Liver (tissue), 8 donors: ENCODE measurements at regions not wholly inside any gene's neighbourhood (a gene's known extent, or its start where the extent isn't known, plus 50 kb on each side); places are given as distances from the start of the nearest gene placed in this dataset.

Experiments used
- DNase-seq: peaks from one replicate; pipeline ENCODE4 v3.0.0-alpha.2; 2017; ENCODE audit warnings: low spot score
- H3K27ac ChIP-seq, 2 donors: one replicate each; pipeline ENCODE4 v1.7.0; 2013; ENCODE audit warnings: inconsistent platforms in 2 of 2, low read length in 2 of 2, control low read depth in 1 of 2, low read depth in 1 of 2, mild to moderate bottlenecking in 1 of 2
- H3K27me3 ChIP-seq, 4 donors: one replicate each; pipeline versions ENCODE4 v1.6.1 to v1.7.0; 2013; ENCODE audit warnings: low read length in 3 of 4, inconsistent platforms in 1 of 4, mild to moderate bottlenecking in 1 of 4, moderate library complexity in 1 of 4; ENCODE audit not compliant: control insufficient read depth in 4 of 4, insufficient read depth in 4 of 4
- H3K36me3 ChIP-seq, 4 donors: one replicate each; pipeline versions ENCODE4 v1.6.1 to v1.7.0; 2013; ENCODE audit warnings: low read length in 3 of 4, mild to moderate bottlenecking in 3 of 4, low read depth in 1 of 4, moderate library complexity in 1 of 4; ENCODE audit not compliant: control insufficient read depth in 4 of 4, insufficient read depth in 3 of 4
- H3K4me1 ChIP-seq, 4 donors: one replicate each; pipeline versions ENCODE4 v1.6.1 to v1.7.0; 2013; ENCODE audit warnings: low read length in 3 of 4, mild to moderate bottlenecking in 3 of 4, moderate library complexity in 1 of 4; ENCODE audit not compliant: control insufficient read depth in 4 of 4, insufficient read depth in 4 of 4
- H3K4me3 ChIP-seq, 3 donors: one replicate each; pipeline versions ENCODE4 v1.6.1 to v1.7.0; 2013; ENCODE audit warnings: low read length in 3 of 3, control low read depth in 1 of 3, low read depth in 1 of 3, mild to moderate bottlenecking in 1 of 3
- H3K9ac ChIP-seq, 2 donors: one replicate each; pipeline ENCODE4 v1.7.0; 2013; ENCODE audit warnings: low read length in 2 of 2, mild to moderate bottlenecking in 2 of 2, moderate library complexity in 2 of 2, control low read depth in 1 of 2, low read depth in 1 of 2
- H3K9me3 ChIP-seq, 4 donors: one replicate each; pipeline versions ENCODE4 v1.6.1 to v1.7.0; 2013; ENCODE audit warnings: low read length in 3 of 4; ENCODE audit not compliant: control insufficient read depth in 4 of 4
- EGR1 ChIP-seq, 2 donors: IDR thresholded peaks; 2 replicates each; pipeline ENCODE4 v1.6.1; 2016 to 2018; ENCODE audit warnings: antibody characterized with exemption in 2 of 2, low read depth in 2 of 2
- FOXA1 ChIP-seq: IDR thresholded peaks from 2 replicates; pipeline ENCODE4 v1.6.1; 2016; ENCODE audit warnings: antibody characterized with exemption
- FOXA2 ChIP-seq: IDR thresholded peaks from 2 replicates; pipeline ENCODE4 v1.6.1; 2016; ENCODE audit warnings: antibody characterized with exemption
- HNF4A ChIP-seq, 2 donors: conservative IDR thresholded peaks; 2 replicates each; pipeline ENCODE4 v1.6.1; 2016; ENCODE audit warnings: antibody characterized with exemption in 2 of 2, mild to moderate bottlenecking in 2 of 2
- HNF4G ChIP-seq: IDR thresholded peaks from 2 replicates; pipeline ENCODE4 v1.6.1; 2016; ENCODE audit warnings: antibody characterized with exemption
- NR2F2 ChIP-seq: IDR thresholded peaks from 2 replicates; pipeline ENCODE4 v1.6.1; 2016; ENCODE audit warnings: antibody characterized with exemption
- RAD21 ChIP-seq, 2 donors: IDR thresholded peaks; 2 replicates each; pipeline ENCODE4 v1.6.1; 2016; ENCODE audit warnings: antibody characterized with exemption in 2 of 2, mild to moderate bottlenecking in 2 of 2
- SP1 ChIP-seq: IDR thresholded peaks from 2 replicates; pipeline ENCODE4 v1.6.1; 2018; ENCODE audit warnings: antibody characterized with exemption, mild to moderate bottlenecking
- TAF1 ChIP-seq: conservative IDR thresholded peaks from 2 replicates; pipeline ENCODE4 v1.6.1; 2016; ENCODE audit warnings: antibody characterized with exemption, mild to moderate bottlenecking
- YY1 ChIP-seq: IDR thresholded peaks from 2 replicates; pipeline ENCODE4 v1.6.1; 2016; ENCODE audit warnings: antibody characterized with exemption, mild to moderate bottlenecking
- WGBS: extraction: QIAGEN DNeasy Blood & Tissue Kit; methylation state at CpG from one replicate; pipeline ENCODE4 v1.1.7; 2013; 5-methylcytosine and 5-hydroxymethylcytosine counted together
- TF ChIP-seq, protein P1 (sequence below): IDR thresholded peaks from 2 replicates; pipeline ENCODE4 v1.6.1; 2016; ENCODE audit warnings: antibody characterized with exemption
- TF ChIP-seq, protein P2 (sequence below): fragments of 150-350 bp; IDR thresholded peaks from 2 replicates; pipeline ENCODE4 v1.5.1; 2017; ENCODE audit warnings: improper control_type of control experiment, low read depth, low read length; ENCODE audit not compliant: missing input control
- TF ChIP-seq, protein P3 (sequence below): IDR thresholded peaks from 2 replicates; pipeline ENCODE4 v1.6.1; 2016; ENCODE audit warnings: antibody characterized with exemption
- TF ChIP-seq, protein P4 (sequence below): IDR thresholded peaks from 2 replicates; pipeline ENCODE4 v1.6.1; 2016; ENCODE audit warnings: antibody characterized with exemption, mild to moderate bottlenecking
- donor health status: healthy.
- donor health status: healthy.
- donor health status: healthy.
- donor health status: healthy.
- donor health status: healthy.

DNA sequence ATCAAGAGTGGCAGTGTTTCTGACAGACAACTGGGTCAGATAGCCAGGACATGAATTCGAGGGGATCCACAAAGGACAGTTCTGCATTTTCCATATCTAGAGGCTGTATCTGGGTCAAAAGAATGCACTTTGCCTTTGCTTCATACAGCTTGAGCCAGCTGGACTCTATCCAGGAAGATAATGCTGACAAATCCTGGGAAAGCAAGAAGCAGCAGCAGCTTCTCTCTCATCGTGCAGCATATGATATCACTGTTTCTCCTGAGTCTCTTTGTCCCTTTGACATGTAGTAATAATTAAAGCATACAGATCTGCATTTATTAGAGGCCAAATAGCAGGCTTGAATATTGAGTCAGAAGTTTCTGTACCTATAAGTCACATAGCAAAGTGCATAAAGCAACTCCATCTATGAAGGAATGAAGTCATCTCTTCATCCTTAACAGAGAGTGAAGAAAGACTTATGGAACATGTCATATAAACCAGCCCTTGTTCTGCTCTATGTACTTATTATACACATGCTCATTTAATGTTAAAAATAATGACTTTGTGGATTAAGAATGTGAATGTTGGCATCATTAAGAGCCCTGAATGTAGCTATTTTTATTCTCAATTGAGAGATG lies 236.8 kb upstream of the GBE1 start:
- no peak for DNase-seq
- Histone ChIP-seq H3K9ac (no peak overlapping the region), H3K4me3 (no peak overlapping the region), H3K27me3 (no peaks in the 10 kb centered on the region), H3K27ac (no peak overlapping the region), H3K9me3 (no peaks in the 10 kb centered on the region), H3K4me1 (peaks cover 0 to 10% (median 0%) of the 10 kb centered on the region in 4 donors), H3K36me3 (no peaks in the 10 kb centered on the region)
- no peak for TF ChIP-seq NR2F2
- TF ChIP-seq HNF4A (conservative IDR thresholded peaks at IDR 0.05) = peak in 1 of 2 donors; percentile 10
- WGBS = 14% methylated on average over 2 of the region's 2 CpGs

DNA sequence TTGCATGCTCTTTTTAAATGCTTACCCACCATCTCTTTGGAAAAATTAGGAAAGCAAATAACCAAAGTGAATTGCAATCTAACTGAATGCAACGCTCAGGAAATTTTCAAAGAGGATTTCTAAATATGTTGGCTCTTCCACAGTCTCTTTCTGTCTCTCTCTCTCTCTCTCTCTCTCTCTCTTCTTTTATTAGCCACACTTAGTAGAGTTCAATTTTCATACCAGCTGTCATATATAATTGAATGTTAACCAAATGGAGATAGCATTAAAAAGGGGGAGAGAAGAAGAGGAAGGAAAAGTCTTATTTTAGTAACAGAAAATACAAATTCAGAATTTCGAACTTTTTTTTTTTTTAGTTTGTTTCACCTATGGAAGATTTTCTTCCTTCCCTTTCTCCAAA lies 235.9 kb upstream of the GBE1 start:
- TF ChIP-seq, protein P1, sequence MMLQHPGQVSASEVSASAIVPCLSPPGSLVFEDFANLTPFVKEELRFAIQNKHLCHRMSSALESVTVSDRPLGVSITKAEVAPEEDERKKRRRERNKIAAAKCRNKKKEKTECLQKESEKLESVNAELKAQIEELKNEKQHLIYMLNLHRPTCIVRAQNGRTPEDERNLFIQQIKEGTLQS = no peak
- TF ChIP-seq YY1 (no peak), FOXA2 (no peak), SP1 (no peak), TAF1 (no peak), RAD21 (IDR thresholded peaks at IDR 0.05) (no peak), HNF4A (conservative IDR thresholded peaks at IDR 0.05) (no peak), EGR1 (IDR thresholded peaks at IDR 0.05; ENCODE audit: low read depth in 2 of 2) (no peak), HNF4G (no peak), FOXA1 (no peak)
- TF ChIP-seq, protein P2, sequence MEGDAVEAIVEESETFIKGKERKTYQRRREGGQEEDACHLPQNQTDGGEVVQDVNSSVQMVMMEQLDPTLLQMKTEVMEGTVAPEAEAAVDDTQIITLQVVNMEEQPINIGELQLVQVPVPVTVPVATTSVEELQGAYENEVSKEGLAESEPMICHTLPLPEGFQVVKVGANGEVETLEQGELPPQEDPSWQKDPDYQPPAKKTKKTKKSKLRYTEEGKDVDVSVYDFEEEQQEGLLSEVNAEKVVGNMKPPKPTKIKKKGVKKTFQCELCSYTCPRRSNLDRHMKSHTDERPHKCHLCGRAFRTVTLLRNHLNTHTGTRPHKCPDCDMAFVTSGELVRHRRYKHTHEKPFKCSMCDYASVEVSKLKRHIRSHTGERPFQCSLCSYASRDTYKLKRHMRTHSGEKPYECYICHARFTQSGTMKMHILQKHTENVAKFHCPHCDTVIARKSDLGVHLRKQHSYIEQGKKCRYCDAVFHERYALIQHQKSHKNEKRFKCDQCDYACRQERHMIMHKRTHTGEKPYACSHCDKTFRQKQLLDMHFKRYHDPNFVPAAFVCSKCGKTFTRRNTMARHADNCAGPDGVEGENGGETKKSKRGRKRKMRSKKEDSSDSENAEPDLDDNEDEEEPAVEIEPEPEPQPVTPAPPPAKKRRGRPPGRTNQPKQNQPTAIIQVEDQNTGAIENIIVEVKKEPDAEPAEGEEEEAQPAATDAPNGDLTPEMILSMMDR = no peak
- TF ChIP-seq, protein P3, sequence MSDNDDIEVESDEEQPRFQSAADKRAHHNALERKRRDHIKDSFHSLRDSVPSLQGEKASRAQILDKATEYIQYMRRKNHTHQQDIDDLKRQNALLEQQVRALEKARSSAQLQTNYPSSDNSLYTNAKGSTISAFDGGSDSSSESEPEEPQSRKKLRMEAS = no peak
- TF ChIP-seq, protein P4, sequence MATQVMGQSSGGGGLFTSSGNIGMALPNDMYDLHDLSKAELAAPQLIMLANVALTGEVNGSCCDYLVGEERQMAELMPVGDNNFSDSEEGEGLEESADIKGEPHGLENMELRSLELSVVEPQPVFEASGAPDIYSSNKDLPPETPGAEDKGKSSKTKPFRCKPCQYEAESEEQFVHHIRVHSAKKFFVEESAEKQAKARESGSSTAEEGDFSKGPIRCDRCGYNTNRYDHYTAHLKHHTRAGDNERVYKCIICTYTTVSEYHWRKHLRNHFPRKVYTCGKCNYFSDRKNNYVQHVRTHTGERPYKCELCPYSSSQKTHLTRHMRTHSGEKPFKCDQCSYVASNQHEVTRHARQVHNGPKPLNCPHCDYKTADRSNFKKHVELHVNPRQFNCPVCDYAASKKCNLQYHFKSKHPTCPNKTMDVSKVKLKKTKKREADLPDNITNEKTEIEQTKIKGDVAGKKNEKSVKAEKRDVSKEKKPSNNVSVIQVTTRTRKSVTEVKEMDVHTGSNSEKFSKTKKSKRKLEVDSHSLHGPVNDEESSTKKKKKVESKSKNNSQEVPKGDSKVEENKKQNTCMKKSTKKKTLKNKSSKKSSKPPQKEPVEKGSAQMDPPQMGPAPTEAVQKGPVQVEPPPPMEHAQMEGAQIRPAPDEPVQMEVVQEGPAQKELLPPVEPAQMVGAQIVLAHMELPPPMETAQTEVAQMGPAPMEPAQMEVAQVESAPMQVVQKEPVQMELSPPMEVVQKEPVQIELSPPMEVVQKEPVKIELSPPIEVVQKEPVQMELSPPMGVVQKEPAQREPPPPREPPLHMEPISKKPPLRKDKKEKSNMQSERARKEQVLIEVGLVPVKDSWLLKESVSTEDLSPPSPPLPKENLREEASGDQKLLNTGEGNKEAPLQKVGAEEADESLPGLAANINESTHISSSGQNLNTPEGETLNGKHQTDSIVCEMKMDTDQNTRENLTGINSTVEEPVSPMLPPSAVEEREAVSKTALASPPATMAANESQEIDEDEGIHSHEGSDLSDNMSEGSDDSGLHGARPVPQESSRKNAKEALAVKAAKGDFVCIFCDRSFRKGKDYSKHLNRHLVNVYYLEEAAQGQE = no peak
- no peak for DNase-seq
- Histone ChIP-seq H3K9me3 (no peaks in the 10 kb centered on the region), H3K4me1 (peaks cover 0 to 10% (median 0%) of the 10 kb centered on the region in 4 donors), H3K27me3 (no peaks in the 10 kb centered on the region), H3K36me3 (no peaks in the 10 kb centered on the region), H3K9ac (no peak overlapping the region), H3K4me3 (no peak overlapping the region), H3K27ac (no peak overlapping the region)
- WGBS = 68% methylated on average over 2 of the region's 2 CpGs

DNA sequence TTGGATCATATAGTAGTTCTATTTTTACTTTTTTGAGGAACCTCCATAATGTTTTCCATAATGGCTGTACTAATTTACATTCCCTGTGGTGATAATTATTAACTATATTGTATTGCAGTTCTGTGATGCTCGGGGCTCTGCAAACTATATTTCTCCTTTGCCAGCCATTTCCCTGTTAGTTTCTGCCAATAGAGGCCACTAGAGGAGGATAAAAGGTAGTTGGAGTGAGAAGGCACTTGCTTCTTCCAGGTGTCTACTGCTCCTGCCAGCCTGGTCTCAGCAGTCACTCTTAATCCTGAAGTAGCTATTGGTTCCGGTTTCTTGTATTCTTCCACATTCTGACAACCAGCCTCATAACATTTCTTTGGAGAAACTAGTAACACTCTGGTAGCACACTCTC lies 233.9 kb upstream of the GBE1 start:
- 61% methylated on average over 2 of the region's 2 CpGs for WGBS
- H3K9me3 ChIP-seq = no peaks in the 10 kb centered on the region

More for the DNA sequence above, 233.9 kb upstream of the GBE1 start:
- H3K27ac ChIP-seq = no peak overlapping the region
- no peak for TF ChIP-seq FOXA1
- TF ChIP-seq RAD21 (IDR thresholded peaks at IDR 0.05) = no peak
- no peak for TF ChIP-seq TAF1
- no peak for TF ChIP-seq YY1
- peaks cover 0 to 7% (median 0%) of the 10 kb centered on the region in 4 donors for H3K4me1 ChIP-seq
- H3K36me3 ChIP-seq = no peaks in the 10 kb centered on the region
- no peak overlapping the region for H3K4me3 ChIP-seq
- H3K27me3 ChIP-seq = no peaks in the 10 kb centered on the region
- no peak overlapping the region for H3K9ac ChIP-seq
- no peak for DNase-seq
